BE2C (cell line): ENCODE measurements at regions not wholly inside any gene's neighbourhood (a gene's known extent, or its start where the extent isn't known, plus 50 kb on each side); places are given as distances from the start of the nearest gene placed in this dataset.

Experiments used
- DNase-seq: peaks from one replicate; pipeline ENCODE4 v3.0.0-alpha.2; 2020
- H3K27me3 ChIP-seq: fragments of 250-450 bp; sonication (Bioruptor Pico); 2 replicates; pipeline ENCODE4 v1.5.1; 2020; ENCODE audit warnings: mild to moderate bottlenecking
- H3K36me3 ChIP-seq: fragments of 250-450 bp; sonication (Bioruptor Pico); 2 replicates; pipeline ENCODE4 v1.5.1; 2020; ENCODE audit warnings: mild to moderate bottlenecking
- H3K4me1 ChIP-seq: fragments of 250-450 bp; sonication (Bioruptor Pico); 2 replicates; pipeline ENCODE4 v1.5.1; 2020
- H3K4me3 ChIP-seq: 2 replicates; pipeline ENCODE4 v1.5.1; 2011; ENCODE audit warnings: low read depth, low read length
- H3K9me3 ChIP-seq: fragments of 250-450 bp; sonication (Bioruptor Pico); 2 replicates; pipeline ENCODE4 v1.5.1; 2020
- CTCF ChIP-seq: IDR thresholded peaks from 2 replicates; pipeline ENCODE4 v1.5.1; 2012; ENCODE audit warnings: mild to moderate bottlenecking, low read depth, low read length

GRCh38 chr2:104429639-104430358 is 424.1 kb upstream of the POU3F3 start:
- Histone ChIP-seq H3K9me3 (no peaks in the 10 kb centered on the region), H3K27me3 (no peaks in the 10 kb centered on the region), H3K4me3 (no peak overlapping the region), H3K4me1 (no peaks in the 10 kb centered on the region), H3K36me3 (no peaks in the 10 kb centered on the region)
- no peak for DNase-seq
- TF ChIP-seq CTCF = no peak

GRCh38 chr2:104430359-104430740 is 423.6 kb upstream of the POU3F3 start:
- no peak overlapping the region for H3K4me3 ChIP-seq
- no peak for DNase-seq
- no peak for TF ChIP-seq CTCF
- no peaks in the 10 kb centered on the region for H3K27me3 ChIP-seq
- no peaks in the 10 kb centered on the region for H3K9me3 ChIP-seq
- H3K4me1 ChIP-seq = no peaks in the 10 kb centered on the region
- H3K36me3 ChIP-seq = no peaks in the 10 kb centered on the region

- no peaks in the 10 kb centered on the region for H3K9me3 ChIP-seq
- TF ChIP-seq CTCF = no peak
- no peaks in the 10 kb centered on the region for H3K4me1 ChIP-seq
- H3K27me3 ChIP-seq = no peaks in the 10 kb centered on the region
- no peaks in the 10 kb centered on the region for H3K36me3 ChIP-seq
- DNase-seq = no peak
- H3K4me3 ChIP-seq = no peak overlapping the region
These were observed 423.1 kb upstream of the POU3F3 start for GRCh38 chr2:104430852-104431251.

- H3K4me3 ChIP-seq = no peak overlapping the region
- no peaks in the 10 kb centered on the region for H3K27me3 ChIP-seq
- no peak for DNase-seq
- TF ChIP-seq CTCF = no peak
- H3K9me3 ChIP-seq = no peaks in the 10 kb centered on the region
- H3K4me1 ChIP-seq = no peaks in the 10 kb centered on the region
- H3K36me3 ChIP-seq = no peaks in the 10 kb centered on the region
These were observed 422.2 kb upstream of the POU3F3 start for GRCh38 chr2:104431701-104432121.

- H3K4me1 ChIP-seq = no peaks in the 10 kb centered on the region
- H3K9me3 ChIP-seq = no peaks in the 10 kb centered on the region
- no peaks in the 10 kb centered on the region for H3K27me3 ChIP-seq
- TF ChIP-seq CTCF = no peak
- H3K4me3 ChIP-seq = no peak overlapping the region
- no peaks in the 10 kb centered on the region for H3K36me3 ChIP-seq
- no peak for DNase-seq
These were observed 421.5 kb upstream of the POU3F3 start for GRCh38 chr2:104432401-104432800.

GRCh38 chr2:104432991-104433390 is 420.9 kb upstream of the POU3F3 start:
- no peaks in the 10 kb centered on the region for H3K9me3 ChIP-seq
- no peaks in the 10 kb centered on the region for H3K36me3 ChIP-seq
- H3K4me1 ChIP-seq = no peaks in the 10 kb centered on the region
- no peak for DNase-seq
- H3K4me3 ChIP-seq = no peak overlapping the region
- no peaks in the 10 kb centered on the region for H3K27me3 ChIP-seq
- TF ChIP-seq CTCF = no peak
